Renal cortical epithelial cell (primary cell): ENCODE measurements at regions not wholly inside any gene's neighbourhood (a gene's known extent, or its start where the extent isn't known, plus 50 kb on each side); places are given as distances from the start of the nearest gene placed in this dataset.
"Not testable (repeated sequence)": the region's sequence is repeated elsewhere in the genome, so short reads cannot be mapped to it uniquely, and the experiment has no call there.

Experiments
- DNase-seq: peaks from one replicate; pipeline ENCODE4 v3.0.0-alpha.2; 2011; ENCODE audit warnings: low read depth

- no peak for DNase-seq
These were observed 125.7 kb upstream of the MTHFD1L start for GRCh38 chr6:150739711-150740349.

GRCh38 chr6:150740453-150740852 is 125.0 kb upstream of the MTHFD1L start:
- DNase-seq = no peak

GRCh38 chr6:150741633-150742200 is 123.8 kb upstream of the MTHFD1L start:
- DNase-seq = no peak

GRCh38 chr6:150744522-150745260 is 120.8 kb upstream of the MTHFD1L start:
- no peak for DNase-seq

GRCh38 chr6:150745896-150746295 is 119.6 kb upstream of the MTHFD1L start:
- DNase-seq = no peak

GRCh38 chr6:150747155-150747554 is 118.3 kb upstream of the MTHFD1L start:
- DNase-seq = no peak

- DNase-seq = no peak
These were observed 116.3 kb upstream of the MTHFD1L start for GRCh38 chr6:150749091-150749670.

GRCh38 chr6:150751296-150751695 is 114.2 kb upstream of the MTHFD1L start:
- no peak for DNase-seq

- DNase-seq = no peak
These were observed 113.1 kb upstream of the MTHFD1L start for GRCh38 chr6:150752409-150752808.

GRCh38 chr6:150753371-150754064 is 112.0 kb upstream of the MTHFD1L start:
- DNase-seq = no peak

GRCh38 chr6:150755042-150755441 is 110.5 kb upstream of the MTHFD1L start:
- no peak for DNase-seq

GRCh38 chr6:150755524-150755923 is 110.0 kb upstream of the MTHFD1L start:
- no peak for DNase-seq

GRCh38 chr6:150756173-150756572 is 109.3 kb upstream of the MTHFD1L start:
- DNase-seq = no peak

GRCh38 chr6:150757807-150758206 is 107.7 kb upstream of the MTHFD1L start:
- not testable (repeated sequence) for DNase-seq

GRCh38 chr6:150759483-150759882 is 106.0 kb upstream of the MTHFD1L start:
- DNase-seq = no peak

GRCh38 chr6:150761771-150762170 is 103.7 kb upstream of the MTHFD1L start:
- DNase-seq = no peak

GRCh38 chr6:150764334-150765066 is 101.0 kb upstream of the MTHFD1L start:
- no peak for DNase-seq

GRCh38 chr6:150765067-150765764 is 100.3 kb upstream of the MTHFD1L start:
- no peak for DNase-seq

GRCh38 chr6:150766201-150766997 is 99.1 kb upstream of the MTHFD1L start:
- peak; percentile 37 for DNase-seq

- DNase-seq = no peak
These were observed 98.3 kb upstream of the MTHFD1L start for GRCh38 chr6:150767161-150767560.
